Right cardiac atrium (tissue), 5 donors: ENCODE measurements at regions not wholly inside any gene's neighbourhood (a gene's known extent, or its start where the extent isn't known, plus 50 kb on each side); places are given as distances from the start of the nearest gene placed in this dataset.
"Not testable (repeated sequence)": the region's sequence is repeated elsewhere in the genome, so short reads cannot be mapped to it uniquely, and the experiment has no call there.

ENCODE experiments used
- ATAC-seq, 2 donors: fragments of 200-7000 bp; cut with Tn5 transposase; one replicate each; pipeline versions ENCODE4 v1.8.0 to v1.9.1; 2020; ENCODE audit warnings: moderate library complexity in 2 of 2, mild to moderate bottlenecking in 1 of 2
- DNase-seq, 3 donors: peaks; one replicate each; pipeline ENCODE4 v3.0.0-alpha.2; 2020
- H3K27ac ChIP-seq: one replicate; pipeline ENCODE4 v1.5.1; 2013; ENCODE audit warnings: mild to moderate bottlenecking, low read length, control low read depth, moderate library complexity
- H3K27me3 ChIP-seq: one replicate; pipeline ENCODE4 v1.6.1; 2013; ENCODE audit not compliant: control insufficient read depth, insufficient read depth
- H3K4me1 ChIP-seq: one replicate; pipeline ENCODE4 v1.6.1; 2013; ENCODE audit warnings: low read length; ENCODE audit not compliant: control insufficient read depth, insufficient read depth
- H3K4me3 ChIP-seq: one replicate; pipeline ENCODE4 v1.5.1; 2013; ENCODE audit warnings: low read length, control low read depth
- H3K9me3 ChIP-seq: one replicate; pipeline ENCODE4 v1.6.1; 2013; ENCODE audit warnings: low read length; ENCODE audit not compliant: control insufficient read depth
- WGBS: extraction: QIAGEN DNeasy Blood & Tissue Kit; methylation state at CpG from one replicate; pipeline ENCODE4 v1.1.7; 2013; 5-methylcytosine and 5-hydroxymethylcytosine counted together
- intact Hi-C, 4 donors: fragments of 100-400 bp; cut with DNase I; formaldehyde crosslinking; loops; one replicate each; pipeline versions ENCODE4 v1.11.0 to v1.14.0; 2022 to 2023
- donor health status: healthy with polysubstance abuse.
- donor health status: DM: no; HTN: yes; CAD: no.
- donor health status: DM: no; HTN: no; CAD: no.
- donor health status: DM: no; HTN: yes; CAD: no; lungs with severe emphysema.
- donor health status: DM: yes; HTN: yes; CAD: no.

- no peak overlapping the region for H3K27ac ChIP-seq
- H3K4me1 ChIP-seq = no peaks in the 10 kb centered on the region
- DNase-seq = no peak
- H3K27me3 ChIP-seq = no peaks in the 10 kb centered on the region
- H3K4me3 ChIP-seq = no peak overlapping the region
- no peak for ATAC-seq
- 90% methylated on average over 2 of the region's 2 CpGs for WGBS
- intact Hi-C loops = no loop called here
- no peaks in the 10 kb centered on the region for H3K9me3 ChIP-seq
These were observed 79.1 kb upstream of the HAND2 start for GRCh38 chr4:173609158-173609557.

GRCh38 chr4:173608632-173609031 lies 78.6 kb upstream of the HAND2 start:
- intact Hi-C loops, H3K9me3 ChIP-seq, DNase-seq, H3K4me1 ChIP-seq, H3K4me3 ChIP-seq, ATAC-seq, H3K27me3 ChIP-seq, H3K27ac ChIP-seq: not testable (repeated sequence)
- 52% methylated on average over 15 of the region's 15 CpGs for WGBS

GRCh38 chr4:173591760-173592159 lies 61.7 kb upstream of the HAND2 start:
- ATAC-seq = no peak
- Histone ChIP-seq H3K27ac (no peak overlapping the region), H3K27me3 (no peaks in the 10 kb centered on the region), H3K4me3 (no peak overlapping the region), H3K4me1 (peaks cover 2% of the 10 kb centered on the region), H3K9me3 (no peaks in the 10 kb centered on the region)
- WGBS = 91% methylated on average over 3 of the region's 3 CpGs
- DNase-seq = no peak
- intact Hi-C loops = no loop called here

GRCh38 chr4:173590697-173591096 lies 60.7 kb upstream of the HAND2 start:
- H3K9me3 ChIP-seq = no peaks in the 10 kb centered on the region
- H3K4me1 ChIP-seq = peaks cover 2% of the 10 kb centered on the region
- no peak for DNase-seq
- no peaks in the 10 kb centered on the region for H3K27me3 ChIP-seq
- peak; percentile 61 to 62 for ATAC-seq
- peak overlapping the region; percentile 26 for H3K27ac ChIP-seq
- no peak overlapping the region for H3K4me3 ChIP-seq
- 54% methylated on average over 4 of the region's 4 CpGs for WGBS
- intact Hi-C loops = no loop called here

- Histone ChIP-seq H3K27ac (peak overlapping the region; percentile 38), H3K4me3 (no peak overlapping the region), H3K27me3 (no peaks in the 10 kb centered on the region), H3K9me3 (no peaks in the 10 kb centered on the region), H3K4me1 (peaks cover 2% of the 10 kb centered on the region)
- WGBS = 49% methylated on average over 9 of the region's 9 CpGs
- ATAC-seq = peak; percentile 58 to 77
- intact Hi-C loops = no loop called here
- DNase-seq = no peak
These were observed 56.0 kb upstream of the HAND2 start for GRCh38 chr4:173585876-173586572.

GRCh38 chr4:173584506-173584905 lies 54.5 kb upstream of the HAND2 start:
- no peaks in the 10 kb centered on the region for H3K9me3 ChIP-seq
- H3K4me1 ChIP-seq = no peaks in the 10 kb centered on the region
- ATAC-seq = no peak
- no peak overlapping the region for H3K27ac ChIP-seq
- 49% methylated on average over 4 of the region's 4 CpGs for WGBS
- no peaks in the 10 kb centered on the region for H3K27me3 ChIP-seq
- intact Hi-C loops = no loop called here
- DNase-seq = no peak
- no peak overlapping the region for H3K4me3 ChIP-seq
